ENCODE measurements at regions not wholly inside any gene's neighbourhood (a gene's known extent, or its start where the extent isn't known, plus 50 kb on each side); places are given as distances from the start of the nearest gene placed in this dataset.

GRCh38 chr3:193865339-193865738 is 270.6 kb upstream of the HES1 start:
- TF ChIP-seq MXI1 (conservative IDR thresholded peaks at IDR 0.05; ENCODE audit: poor library complexity, severe bottlenecking) (no peak), POLR2AphosphoS5 (IDR thresholded peaks at IDR 0.05) (no peak), CTCF (IDR thresholded peaks at IDR 0.05; ENCODE audit: poor library complexity, severe bottlenecking) (no peak), RAD21 (conservative IDR thresholded peaks at IDR 0.05) (no peak), TAF1 (IDR thresholded peaks at IDR 0.05; ENCODE audit: low read depth) (no peak), REST (IDR thresholded peaks at IDR 0.05; ENCODE audit: borderline replicate concordance) (no peak), EP300 (conservative IDR thresholded peaks at IDR 0.05; ENCODE audit: poor library complexity, severe bottlenecking) (no peak), EZH2 (IDR thresholded peaks at IDR 0.05; ENCODE audit: borderline replicate concordance, insufficient read depth, low read length, poor library complexity, severe bottlenecking) (no peak), SMC3 (conservative IDR thresholded peaks at IDR 0.05; ENCODE audit: poor library complexity) (no peak)
- Histone ChIP-seq H3K27me3 (ENCODE audit: insufficient read depth, low read depth, low read length) (no peaks in the 10 kb centered on the region), H3K9me3 (ENCODE audit: low read length) (no peaks in the 10 kb centered on the region), H3K4me3 (ENCODE audit: low read length) (no peak overlapping the region), H4K20me1 (ENCODE audit: insufficient read depth) (no peaks in the 10 kb centered on the region), H3F3A (ENCODE audit: insufficient read depth, low read length, poor library complexity, severe bottlenecking) (no peaks in the 10 kb centered on the region), H3K9me2 (ENCODE audit: insufficient read depth, low read length) (no peaks in the 10 kb centered on the region), H3K9ac (ENCODE audit: low read length) (no peak overlapping the region), H3K27ac (ENCODE audit: low read length) (no peak overlapping the region), H3K79me2 (replicated peaks; ENCODE audit: insufficient read depth, low read length) (no peaks in the 10 kb centered on the region), H3K36me3 (ENCODE audit: insufficient read depth, low read length) (no peaks in the 10 kb centered on the region), H3K4me2 (ENCODE audit: low read length) (no peak overlapping the region), H2AFZ (ENCODE audit: low read depth, low read length) (no peak overlapping the region)

DNA sequence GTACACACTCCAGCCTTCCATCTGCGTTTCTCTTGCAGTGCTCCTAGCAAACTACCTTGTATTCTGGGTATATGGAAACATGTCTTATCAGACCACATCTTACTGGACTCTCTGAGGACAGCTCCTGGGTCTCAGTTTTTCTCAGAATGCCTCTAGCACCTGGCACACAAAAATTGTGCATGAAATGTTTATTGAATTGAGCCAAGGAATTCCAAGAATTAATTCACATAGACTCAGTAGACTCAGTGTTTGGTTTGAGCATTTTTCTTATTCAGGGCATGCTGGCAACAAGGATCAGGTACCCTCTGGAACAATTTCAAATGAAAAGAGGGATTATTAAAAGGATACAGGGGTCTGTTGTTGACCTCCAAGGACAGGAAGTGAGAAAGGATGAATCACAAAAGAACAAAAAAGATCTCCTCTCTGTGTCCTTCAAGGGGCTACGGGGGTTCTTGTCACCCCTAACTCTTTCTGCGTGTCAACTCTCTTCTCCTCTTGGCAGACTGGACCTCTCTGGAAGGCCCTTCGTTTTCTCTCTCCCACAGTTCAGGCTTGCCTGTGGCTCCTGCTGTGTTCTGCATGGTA is 270.0 kb upstream of the HES1 start:
- H3K9me3 ChIP-seq (ENCODE audit: low read length), result no peaks in the 10 kb centered on the region
- no peak overlapping the region for H3K4me3 ChIP-seq (ENCODE audit: low read length)
- TF ChIP-seq EP300 (conservative IDR thresholded peaks at IDR 0.05; ENCODE audit: poor library complexity, severe bottlenecking), result no peak
- no peak for TF ChIP-seq EZH2 (IDR thresholded peaks at IDR 0.05; ENCODE audit: borderline replicate concordance, insufficient read depth, low read length, poor library complexity, severe bottlenecking)
- no peak for TF ChIP-seq CTCF (IDR thresholded peaks at IDR 0.05; ENCODE audit: poor library complexity, severe bottlenecking)
- TF ChIP-seq RAD21 (conservative IDR thresholded peaks at IDR 0.05), result no peak
- no peak for TF ChIP-seq REST (IDR thresholded peaks at IDR 0.05; ENCODE audit: borderline replicate concordance)
- no peak for TF ChIP-seq TAF1 (IDR thresholded peaks at IDR 0.05; ENCODE audit: low read depth)
- TF ChIP-seq MXI1 (conservative IDR thresholded peaks at IDR 0.05; ENCODE audit: poor library complexity, severe bottlenecking), result no peak
- TF ChIP-seq POLR2AphosphoS5 (IDR thresholded peaks at IDR 0.05), result no peak
- no peak for TF ChIP-seq SMC3 (conservative IDR thresholded peaks at IDR 0.05; ENCODE audit: poor library complexity)
- H4K20me1 ChIP-seq (ENCODE audit: insufficient read depth), result no peaks in the 10 kb centered on the region
- H3K9me2 ChIP-seq (ENCODE audit: insufficient read depth, low read length), result no peaks in the 10 kb centered on the region
- H3K27ac ChIP-seq (ENCODE audit: low read length), result no peak overlapping the region
- H3K79me2 ChIP-seq (replicated peaks; ENCODE audit: insufficient read depth, low read length), result no peaks in the 10 kb centered on the region
- H3F3A ChIP-seq (ENCODE audit: insufficient read depth, low read length, poor library complexity, severe bottlenecking), result no peaks in the 10 kb centered on the region
- H2AFZ ChIP-seq (ENCODE audit: low read depth, low read length), result no peak overlapping the region
- H3K9ac ChIP-seq (ENCODE audit: low read length), result no peak overlapping the region
- no peaks in the 10 kb centered on the region for H3K36me3 ChIP-seq (ENCODE audit: insufficient read depth, low read length)
- no peaks in the 10 kb centered on the region for H3K27me3 ChIP-seq (ENCODE audit: insufficient read depth, low read depth, low read length)
- H3K4me2 ChIP-seq (ENCODE audit: low read length), result no peak overlapping the region

Measured in neural cell (in vitro differentiated cells).